ENCODE measurements at regions not wholly inside any gene's neighbourhood (a gene's known extent, or its start where the extent isn't known, plus 50 kb on each side); places are given as distances from the start of the nearest gene placed in this dataset.

DNA sequence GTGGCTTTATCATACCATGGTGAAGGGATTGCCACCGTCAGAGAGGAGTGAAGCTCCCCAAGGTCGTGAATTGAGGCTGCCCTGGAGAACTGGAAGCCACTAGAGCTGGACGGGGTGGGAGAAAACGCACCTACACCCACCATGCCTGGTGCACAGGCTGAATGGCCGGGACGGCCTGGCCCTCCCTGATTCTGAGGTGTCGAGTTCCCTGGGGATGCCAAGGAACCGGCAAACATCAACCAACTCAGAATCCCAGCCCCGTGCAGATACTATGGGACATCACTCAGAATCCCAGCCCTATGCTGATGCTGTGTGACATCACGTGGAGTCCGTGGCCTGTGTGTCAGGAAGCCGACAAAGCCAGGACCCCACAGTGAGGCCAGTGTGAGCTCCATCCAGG lies 650.0 kb downstream of the BRD1 start:
- no peak for TF ChIP-seq TOX (CRISPR knock-in tag; IDR thresholded peaks at IDR 0.05; ENCODE audit: borderline replicate concordance)
- no peak for TF ChIP-seq RARB (CRISPR knock-in tag; IDR thresholded peaks at IDR 0.05)
- no peak for TF ChIP-seq ISL1 (CRISPR knock-in tag; IDR thresholded peaks at IDR 0.05)
- no peak for TF ChIP-seq GLIS3 (CRISPR knock-in tag; IDR thresholded peaks at IDR 0.05)
- TF ChIP-seq ZC3H10 (CRISPR knock-in tag; IDR thresholded peaks at IDR 0.05), result no peak
- TF ChIP-seq, protein P1, sequence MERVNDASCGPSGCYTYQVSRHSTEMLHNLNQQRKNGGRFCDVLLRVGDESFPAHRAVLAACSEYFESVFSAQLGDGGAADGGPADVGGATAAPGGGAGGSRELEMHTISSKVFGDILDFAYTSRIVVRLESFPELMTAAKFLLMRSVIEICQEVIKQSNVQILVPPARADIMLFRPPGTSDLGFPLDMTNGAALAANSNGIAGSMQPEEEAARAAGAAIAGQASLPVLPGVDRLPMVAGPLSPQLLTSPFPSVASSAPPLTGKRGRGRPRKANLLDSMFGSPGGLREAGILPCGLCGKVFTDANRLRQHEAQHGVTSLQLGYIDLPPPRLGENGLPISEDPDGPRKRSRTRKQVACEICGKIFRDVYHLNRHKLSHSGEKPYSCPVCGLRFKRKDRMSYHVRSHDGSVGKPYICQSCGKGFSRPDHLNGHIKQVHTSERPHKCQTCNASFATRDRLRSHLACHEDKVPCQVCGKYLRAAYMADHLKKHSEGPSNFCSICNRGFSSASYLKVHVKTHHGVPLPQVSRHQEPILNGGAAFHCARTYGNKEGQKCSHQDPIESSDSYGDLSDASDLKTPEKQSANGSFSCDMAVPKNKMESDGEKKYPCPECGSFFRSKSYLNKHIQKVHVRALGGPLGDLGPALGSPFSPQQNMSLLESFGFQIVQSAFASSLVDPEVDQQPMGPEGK (CRISPR knock-in tag; IDR thresholded peaks at IDR 0.05; ENCODE audit: borderline replicate concordance), result no peak
- TF ChIP-seq ESRRG (CRISPR knock-in tag; IDR thresholded peaks at IDR 0.05), result no peak
- TF ChIP-seq ZNF565 (CRISPR knock-in tag; conservative IDR thresholded peaks at IDR 0.05; ENCODE audit: low read depth), result no peak
- TF ChIP-seq PPARA (CRISPR knock-in tag; IDR thresholded peaks at IDR 0.05; ENCODE audit: borderline replicate concordance), result no peak
- TF ChIP-seq SNAI2 (CRISPR knock-in tag; IDR thresholded peaks at IDR 0.05), result no peak
- TF ChIP-seq, protein P2, sequence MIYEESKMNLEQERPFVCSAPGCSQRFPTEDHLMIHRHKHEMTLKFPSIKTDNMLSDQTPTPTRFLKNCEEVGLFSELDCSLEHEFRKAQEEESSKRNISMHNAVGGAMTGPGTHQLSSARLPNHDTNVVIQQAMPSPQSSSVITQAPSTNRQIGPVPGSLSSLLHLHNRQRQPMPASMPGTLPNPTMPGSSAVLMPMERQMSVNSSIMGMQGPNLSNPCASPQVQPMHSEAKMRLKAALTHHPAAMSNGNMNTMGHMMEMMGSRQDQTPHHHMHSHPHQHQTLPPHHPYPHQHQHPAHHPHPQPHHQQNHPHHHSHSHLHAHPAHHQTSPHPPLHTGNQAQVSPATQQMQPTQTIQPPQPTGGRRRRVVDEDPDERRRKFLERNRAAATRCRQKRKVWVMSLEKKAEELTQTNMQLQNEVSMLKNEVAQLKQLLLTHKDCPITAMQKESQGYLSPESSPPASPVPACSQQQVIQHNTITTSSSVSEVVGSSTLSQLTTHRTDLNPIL (CRISPR knock-in tag; IDR thresholded peaks at IDR 0.05; ENCODE audit: low read depth), result no peak
- TF ChIP-seq ZFP3 (CRISPR knock-in tag; IDR thresholded peaks at IDR 0.05), result no peak
- TF ChIP-seq, protein P3, sequence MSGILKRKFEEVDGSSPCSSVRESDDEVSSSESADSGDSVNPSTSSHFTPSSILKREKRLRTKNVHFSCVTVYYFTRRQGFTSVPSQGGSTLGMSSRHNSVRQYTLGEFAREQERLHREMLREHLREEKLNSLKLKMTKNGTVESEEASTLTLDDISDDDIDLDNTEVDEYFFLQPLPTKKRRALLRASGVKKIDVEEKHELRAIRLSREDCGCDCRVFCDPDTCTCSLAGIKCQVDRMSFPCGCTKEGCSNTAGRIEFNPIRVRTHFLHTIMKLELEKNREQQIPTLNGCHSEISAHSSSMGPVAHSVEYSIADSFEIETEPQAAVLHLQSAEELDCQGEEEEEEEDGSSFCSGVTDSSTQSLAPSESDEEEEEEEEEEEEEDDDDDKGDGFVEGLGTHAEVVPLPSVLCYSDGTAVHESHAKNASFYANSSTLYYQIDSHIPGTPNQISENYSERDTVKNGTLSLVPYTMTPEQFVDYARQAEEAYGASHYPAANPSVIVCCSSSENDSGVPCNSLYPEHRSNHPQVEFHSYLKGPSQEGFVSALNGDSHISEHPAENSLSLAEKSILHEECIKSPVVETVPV (CRISPR knock-in tag; IDR thresholded peaks at IDR 0.05), result no peak

DNA sequence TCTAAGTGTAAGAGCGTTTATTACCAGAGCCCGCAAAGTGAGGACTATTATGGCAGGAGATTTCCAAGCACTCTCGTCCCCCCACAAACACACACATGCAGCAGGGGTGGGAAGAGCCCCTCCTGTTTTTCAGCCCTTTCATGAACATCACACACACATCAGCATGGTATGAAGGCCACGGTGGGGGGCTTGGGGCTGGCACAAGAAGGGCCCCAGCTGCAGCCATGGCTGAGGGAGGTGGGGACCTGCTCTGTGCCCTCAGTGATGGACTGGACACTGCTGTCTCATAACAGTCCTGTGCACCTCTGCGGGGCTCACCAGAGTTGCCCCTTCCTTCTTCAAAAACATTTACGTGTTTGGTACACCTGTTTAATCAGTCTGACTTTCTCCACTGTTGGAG lies 650.7 kb downstream of the BRD1 start:
- no peak for ATAC-seq
- TF ChIP-seq, protein P1 (CRISPR knock-in tag; IDR thresholded peaks at IDR 0.05; ENCODE audit: borderline replicate concordance), result no peak
- TF ChIP-seq RARB (CRISPR knock-in tag; IDR thresholded peaks at IDR 0.05) (no peak), TCF4 (CRISPR knock-in tag; IDR thresholded peaks at IDR 0.05; ENCODE audit: borderline replicate concordance) (no peak), PPARA (CRISPR knock-in tag; IDR thresholded peaks at IDR 0.05; ENCODE audit: borderline replicate concordance) (no peak), ZNF565 (CRISPR knock-in tag; conservative IDR thresholded peaks at IDR 0.05; ENCODE audit: low read depth) (no peak), ZFP30 (CRISPR knock-in tag; IDR thresholded peaks at IDR 0.05) (no peak), TOX (CRISPR knock-in tag; IDR thresholded peaks at IDR 0.05; ENCODE audit: borderline replicate concordance) (no peak), SNAI2 (CRISPR knock-in tag; IDR thresholded peaks at IDR 0.05) (no peak), BACH2 (CRISPR knock-in tag; IDR thresholded peaks at IDR 0.05; ENCODE audit: borderline replicate concordance) (no peak), ISL1 (CRISPR knock-in tag; IDR thresholded peaks at IDR 0.05) (no peak)
- TF ChIP-seq, protein P2 (CRISPR knock-in tag; IDR thresholded peaks at IDR 0.05; ENCODE audit: low read depth), result no peak
- TF ChIP-seq, protein P4, sequence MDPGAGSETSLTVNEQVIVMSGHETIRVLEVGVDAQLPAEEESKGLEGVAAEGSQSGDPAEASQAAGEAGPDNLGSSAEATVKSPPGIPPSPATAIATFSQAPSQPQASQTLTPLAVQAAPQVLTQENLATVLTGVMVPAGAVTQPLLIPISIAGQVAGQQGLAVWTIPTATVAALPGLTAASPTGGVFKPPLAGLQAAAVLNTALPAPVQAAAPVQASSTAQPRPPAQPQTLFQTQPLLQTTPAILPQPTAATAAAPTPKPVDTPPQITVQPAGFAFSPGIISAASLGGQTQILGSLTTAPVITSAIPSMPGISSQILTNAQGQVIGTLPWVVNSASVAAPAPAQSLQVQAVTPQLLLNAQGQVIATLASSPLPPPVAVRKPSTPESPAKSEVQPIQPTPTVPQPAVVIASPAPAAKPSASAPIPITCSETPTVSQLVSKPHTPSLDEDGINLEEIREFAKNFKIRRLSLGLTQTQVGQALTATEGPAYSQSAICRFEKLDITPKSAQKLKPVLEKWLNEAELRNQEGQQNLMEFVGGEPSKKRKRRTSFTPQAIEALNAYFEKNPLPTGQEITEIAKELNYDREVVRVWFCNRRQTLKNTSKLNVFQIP (CRISPR knock-in tag; IDR thresholded peaks at IDR 0.05; ENCODE audit: borderline replicate concordance, low read depth), result no peak
- TF ChIP-seq, protein P3 (CRISPR knock-in tag; IDR thresholded peaks at IDR 0.05), result no peak

More for the DNA sequence above, 650.0 kb downstream of the BRD1 start:
- ATAC-seq, result no peak

DNA sequence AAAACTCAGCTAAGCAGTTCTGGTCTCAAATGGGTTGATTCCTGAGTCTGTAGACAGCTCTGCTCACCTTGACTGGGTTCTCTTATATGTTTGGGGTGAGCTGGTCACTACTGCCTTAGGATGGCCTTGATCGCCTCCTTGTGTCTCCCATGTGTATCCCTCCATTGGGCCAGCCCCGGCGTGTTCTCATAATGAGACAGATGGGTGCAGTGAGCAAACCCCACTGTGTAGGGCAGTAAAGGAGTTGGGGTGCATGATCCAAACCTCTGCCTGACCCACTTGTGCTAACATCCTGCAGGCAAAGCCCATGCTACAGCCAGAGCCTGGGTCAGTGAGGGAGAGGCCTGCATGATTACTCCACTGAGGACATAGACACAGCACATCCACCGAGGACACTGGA lies 657.6 kb downstream of the BRD1 start:
- TF ChIP-seq ARNTL (CRISPR knock-in tag; IDR thresholded peaks at IDR 0.05; ENCODE audit: borderline replicate concordance, low read depth) (no peak), ZNF8 (CRISPR knock-in tag; IDR thresholded peaks at IDR 0.05) (no peak), PPARA (CRISPR knock-in tag; IDR thresholded peaks at IDR 0.05; ENCODE audit: borderline replicate concordance) (no peak), CSDC2 (CRISPR knock-in tag; IDR thresholded peaks at IDR 0.05) (no peak), SNAI2 (CRISPR knock-in tag; IDR thresholded peaks at IDR 0.05) (no peak), ESRRG (CRISPR knock-in tag; IDR thresholded peaks at IDR 0.05) (no peak), ZC3H10 (CRISPR knock-in tag; IDR thresholded peaks at IDR 0.05) (no peak), ZNF70 (CRISPR knock-in tag; IDR thresholded peaks at IDR 0.05) (no peak), ZNF565 (CRISPR knock-in tag; conservative IDR thresholded peaks at IDR 0.05; ENCODE audit: low read depth) (no peak), ISL1 (CRISPR knock-in tag; IDR thresholded peaks at IDR 0.05) (no peak), ZFP3 (CRISPR knock-in tag; IDR thresholded peaks at IDR 0.05) (no peak)
- TF ChIP-seq, protein P4 (CRISPR knock-in tag; IDR thresholded peaks at IDR 0.05; ENCODE audit: borderline replicate concordance, low read depth), result no peak
- TF ChIP-seq, protein P3 (CRISPR knock-in tag; IDR thresholded peaks at IDR 0.05), result no peak
- no peak for ATAC-seq

All from SK-N-SH treated with all-trans-retinoic acid at 6 μM for 48 hours (cell line).